NCI-H1417 (cell line): ENCODE measurements at regions not wholly inside any gene's neighbourhood (a gene's known extent, or its start where the extent isn't known, plus 50 kb on each side); places are given as distances from the start of the nearest gene placed in this dataset.
A peak's percentile ranks its signal among the peaks of the same experiment; 100 is the strongest.

Experiments used
- DNase-seq, 3 experiments: peaks; one replicate each; lab custom pipeline; 2025; lab: John Stamatoyannopoulos, UW

DNA sequence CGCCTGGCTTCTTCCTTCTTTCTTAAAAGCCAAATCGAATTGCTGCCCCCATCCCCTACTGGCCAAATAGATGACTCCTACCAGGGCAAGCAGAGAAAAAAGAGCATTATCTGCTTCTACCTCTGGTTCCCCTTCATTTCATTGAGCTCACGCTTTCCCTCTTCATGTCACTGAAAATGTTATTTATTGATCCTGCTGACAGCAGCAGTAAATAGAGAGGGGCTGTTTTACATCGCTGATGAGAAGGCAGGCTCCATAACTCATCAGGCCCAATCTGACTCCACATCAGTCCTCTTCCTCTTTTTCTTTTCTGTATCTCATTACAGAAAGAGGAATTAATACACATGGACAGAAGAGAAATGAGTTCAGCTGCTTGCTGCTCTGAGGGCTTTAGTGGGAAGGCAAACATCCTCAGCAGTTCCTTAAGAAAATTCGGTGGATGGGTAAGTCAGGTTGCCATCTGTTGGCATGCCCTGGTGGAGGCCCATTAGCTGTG, 904.1 kb downstream of the KCNMA1 start:
- DNase-seq = no peak

DNA sequence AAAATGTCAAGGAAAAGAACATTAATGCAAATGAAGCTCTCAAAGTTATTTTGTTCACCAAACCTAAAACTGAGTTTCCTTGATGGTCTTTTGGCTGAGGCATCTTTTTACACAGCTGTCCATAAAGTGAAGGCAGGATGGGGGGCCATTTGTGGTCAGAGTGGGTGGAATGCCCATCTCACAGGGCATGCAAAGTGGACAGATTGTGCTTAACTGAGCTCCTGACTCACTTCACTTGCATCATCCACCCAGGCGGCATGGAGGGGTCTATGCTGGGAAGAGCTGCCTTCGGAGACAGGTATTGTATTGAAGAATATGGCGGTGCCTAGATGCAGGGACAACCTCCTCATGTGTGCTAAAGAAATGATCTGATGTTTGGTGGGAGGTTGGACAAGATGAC, 905.3 kb downstream of the KCNMA1 start:
- DNase-seq = no peak

DNA sequence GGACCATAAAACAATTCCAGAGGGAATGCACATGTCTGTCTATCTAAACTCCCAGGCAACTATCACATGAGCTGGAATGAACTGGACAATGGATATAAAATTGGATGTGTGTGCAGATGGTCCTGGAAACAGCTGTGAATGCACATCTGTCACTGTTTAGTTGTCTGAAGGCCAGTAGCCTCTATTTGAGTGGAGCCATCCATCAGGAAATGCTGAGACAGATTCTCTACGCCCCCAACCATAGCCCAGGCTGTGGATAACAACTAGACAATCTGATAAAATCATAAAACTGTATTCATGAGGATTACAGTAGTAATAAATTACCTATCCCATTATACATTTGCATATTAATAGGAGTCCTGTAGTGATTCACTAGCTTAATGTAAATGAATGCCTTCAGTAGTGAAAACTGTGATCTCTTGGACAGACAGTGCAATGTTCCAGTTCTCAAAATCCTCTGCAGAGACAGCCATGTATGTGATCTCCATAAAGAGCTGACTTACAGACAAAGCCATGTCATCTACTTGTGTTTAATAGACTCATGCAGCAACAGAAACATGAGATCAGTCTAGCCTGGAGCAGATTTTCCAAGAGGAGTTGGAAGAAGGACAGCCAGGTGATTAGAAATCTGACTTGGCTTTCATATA, 907.6 kb downstream of the KCNMA1 start:
- DNase-seq = no peak

DNA sequence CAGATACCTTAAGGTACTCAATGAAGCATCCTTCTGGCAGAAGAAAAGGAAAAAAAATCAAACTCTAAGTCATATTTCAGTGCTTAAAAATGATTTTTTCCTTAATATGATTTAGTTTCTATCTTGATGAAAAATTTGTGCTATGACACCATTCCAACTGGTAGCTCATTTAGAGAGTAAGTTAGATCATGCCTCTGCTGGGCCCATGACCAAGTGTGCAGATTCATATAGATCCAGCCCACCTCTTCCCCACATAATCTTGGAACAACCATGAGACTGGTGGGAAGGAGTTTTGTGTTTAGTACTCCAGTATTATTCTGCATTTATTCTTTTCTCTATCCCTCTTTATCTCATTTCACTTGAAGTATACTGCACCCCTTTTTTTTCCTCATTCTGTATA, 908.3 kb downstream of the KCNMA1 start:
- no peak for DNase-seq

DNA sequence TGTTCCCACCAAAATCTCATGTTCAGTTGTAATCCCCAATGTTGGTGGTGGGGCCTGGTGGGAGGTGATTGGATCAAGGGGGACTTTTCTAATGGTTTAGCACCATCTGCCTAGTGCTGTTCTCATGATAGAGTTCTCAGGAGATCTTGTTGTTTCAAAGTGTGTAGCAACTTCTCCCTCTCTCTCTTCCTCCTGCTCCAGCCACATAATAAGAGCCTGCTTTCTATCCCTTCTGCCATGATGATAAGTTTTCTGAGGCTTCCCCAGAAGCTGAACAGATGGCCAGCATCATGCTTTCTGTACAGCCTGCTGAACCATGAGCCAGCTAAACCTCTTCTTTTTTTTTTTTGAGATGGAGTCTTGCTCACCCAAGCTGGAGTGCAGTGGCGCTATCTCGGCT, 910.6 kb downstream of the KCNMA1 start:
- no peak for DNase-seq

DNA sequence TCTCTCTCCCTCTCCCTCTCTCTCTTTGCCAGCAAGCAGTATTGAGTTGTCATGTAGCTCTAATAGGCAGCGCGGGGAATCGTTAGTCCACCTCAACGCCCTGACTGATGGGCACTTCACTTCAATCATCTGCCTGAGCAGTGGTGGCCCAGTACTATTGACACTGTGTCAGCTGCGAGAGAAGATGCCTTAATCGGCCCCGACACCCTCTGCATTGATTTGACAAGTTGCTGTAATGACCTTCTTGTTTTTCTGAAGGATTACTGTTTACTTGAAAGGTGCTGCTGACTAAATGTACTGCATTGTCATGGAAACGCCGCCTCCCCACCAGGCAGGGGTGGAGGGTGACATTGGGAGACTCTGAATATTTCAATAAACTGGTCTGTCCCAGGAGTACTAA, 913.8 kb downstream of the KCNMA1 start:
- DNase-seq = peak in 2 of 3 experiments; percentile 23 to 71

DNA sequence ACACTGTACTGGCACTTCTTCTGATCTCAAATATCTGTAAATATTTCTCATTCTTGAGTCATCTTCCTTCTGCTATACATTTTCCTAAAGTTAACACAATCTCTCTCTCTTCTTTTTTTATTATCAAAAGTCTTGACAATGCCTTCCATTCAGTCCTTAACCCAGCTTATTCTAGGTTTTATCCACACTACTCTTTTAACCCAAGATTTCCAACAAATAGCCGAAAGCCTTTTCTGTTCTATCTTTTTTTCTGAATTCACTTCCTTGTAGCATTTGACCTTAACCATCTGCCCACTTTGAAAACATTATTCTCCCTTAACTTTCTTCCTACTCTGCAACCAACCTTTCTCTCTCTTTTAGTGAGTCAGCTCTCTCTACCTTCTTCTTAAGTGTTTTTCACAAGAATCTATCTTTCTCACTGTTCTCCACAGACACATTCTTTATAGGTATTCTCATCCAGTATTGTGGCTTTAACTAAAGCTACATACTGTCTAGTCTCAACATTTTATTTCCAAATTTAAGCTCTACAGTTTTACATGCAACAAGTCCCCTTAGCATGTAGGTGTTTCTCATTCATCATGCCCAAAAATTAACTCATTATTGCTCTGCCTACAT, 915.6 kb downstream of the KCNMA1 start:
- DNase-seq = no peak

DNA sequence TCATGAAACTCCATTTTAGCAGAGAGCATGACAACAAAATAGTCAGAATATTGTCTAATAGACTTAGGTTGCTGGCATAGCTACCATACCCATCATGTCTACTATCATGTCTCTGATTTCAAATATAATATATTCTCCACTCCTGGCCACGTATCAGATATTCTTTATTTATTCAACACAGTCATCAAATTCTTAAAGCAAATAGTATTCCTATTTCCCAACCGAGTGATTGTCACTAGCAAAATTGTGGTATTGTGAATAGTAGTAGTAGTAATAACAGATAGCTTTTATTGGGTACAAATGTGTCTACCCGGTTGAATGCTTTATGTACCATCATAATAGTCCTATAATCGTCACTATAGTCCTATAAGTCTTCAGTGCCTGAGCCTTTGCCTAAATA, 918.6 kb downstream of the KCNMA1 start:
- DNase-seq = no peak

DNA sequence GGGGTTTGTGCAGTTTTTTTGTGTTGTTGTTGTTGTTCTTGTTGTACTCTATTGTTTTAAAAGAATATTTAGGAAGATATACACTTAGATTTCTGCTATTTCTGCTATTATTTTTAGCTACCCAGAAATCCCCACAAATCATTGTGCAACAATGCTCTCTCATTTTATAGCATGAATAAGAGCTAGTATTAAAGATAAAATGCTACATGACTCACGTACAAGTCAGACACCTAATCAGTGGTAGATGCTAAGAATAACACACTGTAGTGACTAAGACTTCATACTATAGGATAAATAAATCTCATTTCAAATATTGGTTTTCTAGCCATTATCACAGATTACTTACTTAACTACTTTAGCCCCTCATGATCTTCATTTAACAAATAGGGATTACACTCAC, 920.5 kb downstream of the KCNMA1 start:
- no peak for DNase-seq

DNA sequence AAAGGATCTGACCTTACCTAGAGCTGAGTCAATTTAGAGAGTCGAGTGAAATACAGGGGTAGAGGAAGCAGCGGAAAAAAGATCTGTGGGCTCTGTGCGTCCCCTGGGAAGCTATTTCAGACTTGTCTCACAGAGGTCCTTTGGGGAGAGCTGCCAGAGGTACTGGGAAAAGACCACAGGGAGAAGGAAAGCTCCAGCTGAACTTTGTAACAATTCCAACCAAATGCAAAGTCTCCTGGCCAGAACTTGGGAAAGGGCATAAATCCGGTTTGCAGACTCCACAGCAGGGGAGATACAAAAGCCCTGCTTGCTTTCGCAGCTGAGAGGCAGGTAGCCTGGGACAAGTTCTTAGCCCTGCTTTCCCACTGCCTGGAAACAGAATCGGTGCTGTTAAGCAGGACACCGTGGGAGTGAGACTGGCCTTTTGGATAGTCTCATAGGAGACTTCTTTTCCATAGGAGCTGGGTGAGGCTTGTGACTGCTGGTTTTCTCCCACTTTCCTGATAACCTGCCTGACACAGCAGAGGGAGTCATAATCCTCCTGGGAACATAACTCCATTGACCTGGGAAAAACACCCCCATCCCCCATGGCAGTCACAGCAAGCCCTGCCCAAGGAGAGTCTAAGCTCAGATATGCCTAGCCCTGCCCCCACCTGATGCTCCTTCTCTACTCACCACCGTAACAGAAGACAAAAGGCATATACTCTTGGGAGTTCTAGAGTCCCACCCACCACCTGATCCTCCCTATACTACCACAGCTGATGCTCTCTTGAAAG, 926.2 kb downstream of the KCNMA1 start:
- peak in 1 of 3 experiments; percentile 63 for DNase-seq

DNA sequence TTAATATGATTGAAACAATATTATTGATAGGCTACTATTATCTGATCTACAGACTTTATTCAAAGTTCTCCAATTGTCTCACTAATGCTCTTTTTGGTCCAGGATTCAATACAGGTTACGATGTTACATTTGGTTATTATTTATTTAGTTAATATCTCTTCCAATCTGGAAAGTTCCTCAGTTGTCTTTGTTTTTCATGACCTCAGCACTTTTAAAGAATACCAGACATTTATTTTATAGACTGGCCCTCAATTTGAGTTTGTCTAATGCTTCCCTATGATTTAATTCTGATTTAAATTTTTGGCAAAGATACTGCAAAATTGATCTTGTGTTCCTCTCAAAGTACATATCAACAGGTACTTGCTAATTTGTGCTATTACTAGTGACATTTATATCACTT, 937.4 kb downstream of the KCNMA1 start:
- no peak for DNase-seq

DNA sequence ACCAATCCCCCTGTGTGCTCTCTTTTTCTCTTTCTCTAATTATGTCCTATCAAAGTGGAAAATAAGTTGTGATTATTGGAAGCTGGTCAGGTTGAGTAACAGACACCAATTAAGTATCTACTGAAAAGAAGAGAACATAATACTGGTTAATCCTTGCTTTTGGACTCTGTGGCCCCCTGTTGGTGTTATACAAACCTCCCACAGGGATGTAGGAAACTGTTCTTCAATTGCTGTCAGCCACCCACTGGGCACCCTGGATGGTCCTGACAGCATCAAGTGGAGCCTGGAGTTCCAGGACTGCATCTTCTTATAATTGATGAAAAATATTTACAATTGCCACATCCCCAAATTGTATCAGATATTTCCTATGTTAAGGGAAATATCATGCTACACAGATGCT, 939.7 kb downstream of the KCNMA1 start:
- DNase-seq = peak in 1 of 3 experiments; percentile 21

DNA sequence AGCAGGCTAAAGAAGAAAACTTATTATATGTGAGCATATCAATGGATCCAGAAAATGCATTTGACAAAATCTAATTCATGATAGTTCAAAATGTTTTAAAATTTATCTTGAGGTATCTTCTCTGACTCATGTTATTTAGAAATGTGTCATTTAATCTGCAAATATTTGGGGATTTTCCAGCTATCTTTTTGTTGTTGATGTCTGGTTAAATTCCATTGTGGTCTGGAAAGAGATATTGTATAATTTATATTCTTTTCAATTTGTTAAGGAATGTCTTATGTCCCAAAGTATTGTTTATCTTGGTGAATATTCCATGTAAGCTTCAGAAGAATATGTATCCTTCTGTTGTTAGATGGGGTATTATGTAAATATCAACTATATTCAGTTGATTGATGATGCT, 942.5 kb downstream of the KCNMA1 start:
- no peak for DNase-seq

DNA sequence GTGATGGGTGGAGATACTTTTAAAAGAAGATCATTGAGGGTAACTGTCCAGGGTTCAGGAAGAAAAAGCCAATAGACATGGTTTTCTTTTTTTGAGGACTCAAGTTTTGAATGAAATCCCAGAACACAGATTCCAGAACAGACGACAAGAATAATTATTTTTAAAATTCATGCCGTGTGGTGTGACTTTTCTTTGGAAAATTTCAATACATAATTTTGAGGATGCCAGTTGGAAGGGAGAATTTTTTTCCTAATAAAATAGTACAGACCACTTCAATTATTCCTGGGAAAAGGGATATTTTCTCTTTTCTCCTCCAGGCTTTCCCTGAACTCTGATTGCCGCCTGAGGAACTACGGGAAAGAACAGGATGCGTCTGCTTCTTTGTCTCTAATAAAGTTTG, 951.4 kb downstream of the KCNMA1 start:
- no peak for DNase-seq

DNA sequence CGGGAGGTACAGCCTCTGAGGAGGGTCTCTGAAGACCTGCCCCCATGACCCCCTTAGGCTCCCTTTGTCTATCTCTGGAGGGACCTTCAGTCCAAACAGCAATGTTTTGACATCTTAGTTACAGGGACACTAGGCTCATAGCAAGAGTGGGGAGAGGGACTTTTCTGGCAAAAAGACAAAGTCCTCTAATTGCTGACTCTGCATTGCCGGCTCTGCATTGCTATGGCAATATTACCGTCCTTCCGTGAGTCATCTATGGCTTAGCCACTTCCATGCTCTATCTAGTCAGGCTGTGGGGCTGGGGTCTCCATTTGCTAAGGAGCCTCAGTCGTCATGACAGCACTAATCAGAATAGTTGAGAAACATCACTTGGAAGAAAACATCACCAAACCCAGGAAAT, 952.6 kb downstream of the KCNMA1 start:
- no peak for DNase-seq

DNA sequence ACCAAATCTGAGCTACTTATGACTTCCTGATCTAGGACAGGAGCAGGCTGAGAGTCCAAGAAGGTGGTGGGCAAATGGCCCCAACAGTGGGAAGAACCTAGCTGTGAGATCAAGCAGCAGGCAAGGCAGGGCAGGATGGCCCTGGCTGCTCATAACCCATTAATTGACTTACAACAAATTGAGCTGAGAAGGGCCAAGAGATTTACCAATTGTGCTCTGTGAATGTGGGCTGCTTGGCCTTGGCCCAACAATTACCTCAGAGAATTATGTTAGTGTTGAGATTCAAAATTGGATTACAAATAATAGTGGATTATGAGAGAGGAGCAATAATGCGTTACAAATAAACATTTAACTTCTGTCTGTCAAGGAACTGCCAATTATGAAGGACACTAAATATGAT, 956.5 kb downstream of the KCNMA1 start:
- no peak for DNase-seq

DNA sequence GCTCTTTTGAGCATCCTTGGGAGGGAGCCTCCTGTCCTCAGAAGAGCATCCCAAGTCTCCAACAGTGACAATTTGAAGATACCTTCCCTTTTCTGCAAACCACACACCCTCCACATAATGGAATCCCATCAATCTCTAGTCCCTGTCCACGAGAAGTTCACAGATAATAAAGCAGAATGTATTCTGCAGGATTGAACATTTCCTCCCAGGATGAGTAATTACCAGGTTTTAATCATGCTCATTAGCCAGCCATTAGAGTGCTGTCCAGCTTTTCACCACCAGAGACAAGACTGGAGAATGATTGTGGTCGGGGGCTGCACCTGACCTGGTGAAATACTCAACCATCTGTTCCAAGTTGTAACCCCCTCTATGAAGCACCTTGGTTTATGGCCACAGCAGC, 958.6 kb downstream of the KCNMA1 start:
- no peak for DNase-seq

DNA sequence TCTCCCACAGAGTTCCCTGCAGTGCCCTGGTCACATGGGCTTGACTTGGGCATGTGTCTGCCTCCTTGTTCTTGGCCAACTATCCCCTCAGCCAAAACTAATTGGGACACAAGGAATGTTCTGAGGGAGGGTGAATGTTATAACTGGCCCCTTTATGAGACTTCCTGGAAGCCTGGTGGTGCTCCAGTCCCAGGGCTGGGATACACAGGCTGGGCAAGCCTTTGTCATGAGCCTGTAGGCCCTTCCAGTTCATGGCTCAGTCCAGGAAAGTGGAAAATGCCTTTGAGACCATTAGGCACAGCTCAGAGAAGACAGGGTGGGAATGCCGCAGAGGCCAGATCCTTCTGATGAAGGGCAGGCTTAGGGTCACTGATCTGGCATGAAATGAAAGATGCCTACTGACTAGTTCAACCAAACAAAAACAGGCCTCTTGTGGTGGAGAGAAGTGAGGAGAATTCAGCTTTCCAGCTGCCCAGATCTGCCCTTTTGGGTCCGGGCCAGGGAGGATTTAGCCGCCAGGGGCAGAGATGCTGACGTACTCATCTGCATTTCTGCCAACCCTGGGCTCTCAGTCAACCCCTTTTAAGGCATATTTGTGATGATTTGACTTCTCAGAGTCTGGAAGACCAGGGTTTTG, 961.5 kb downstream of the KCNMA1 start:
- no peak for DNase-seq

DNA sequence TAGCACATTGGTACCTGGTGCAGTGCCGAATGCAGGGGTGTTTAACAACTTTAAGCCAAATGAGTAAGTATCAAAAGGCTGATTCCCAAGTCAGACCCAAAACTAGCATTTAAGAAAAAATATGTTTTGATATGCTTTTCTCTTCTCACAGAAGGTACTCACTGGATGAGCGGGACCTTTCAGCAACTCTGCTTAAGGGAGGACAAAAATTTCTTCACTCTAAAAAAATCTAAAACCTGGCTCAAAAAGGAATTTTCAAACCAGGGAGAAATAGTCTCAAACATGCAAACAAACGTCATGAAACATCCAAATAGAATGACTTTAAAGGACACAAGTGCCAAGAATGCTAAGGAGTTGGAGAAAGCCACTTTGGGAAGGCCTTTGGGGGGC, 962.1 kb downstream of the KCNMA1 start:
- no peak for DNase-seq

DNA sequence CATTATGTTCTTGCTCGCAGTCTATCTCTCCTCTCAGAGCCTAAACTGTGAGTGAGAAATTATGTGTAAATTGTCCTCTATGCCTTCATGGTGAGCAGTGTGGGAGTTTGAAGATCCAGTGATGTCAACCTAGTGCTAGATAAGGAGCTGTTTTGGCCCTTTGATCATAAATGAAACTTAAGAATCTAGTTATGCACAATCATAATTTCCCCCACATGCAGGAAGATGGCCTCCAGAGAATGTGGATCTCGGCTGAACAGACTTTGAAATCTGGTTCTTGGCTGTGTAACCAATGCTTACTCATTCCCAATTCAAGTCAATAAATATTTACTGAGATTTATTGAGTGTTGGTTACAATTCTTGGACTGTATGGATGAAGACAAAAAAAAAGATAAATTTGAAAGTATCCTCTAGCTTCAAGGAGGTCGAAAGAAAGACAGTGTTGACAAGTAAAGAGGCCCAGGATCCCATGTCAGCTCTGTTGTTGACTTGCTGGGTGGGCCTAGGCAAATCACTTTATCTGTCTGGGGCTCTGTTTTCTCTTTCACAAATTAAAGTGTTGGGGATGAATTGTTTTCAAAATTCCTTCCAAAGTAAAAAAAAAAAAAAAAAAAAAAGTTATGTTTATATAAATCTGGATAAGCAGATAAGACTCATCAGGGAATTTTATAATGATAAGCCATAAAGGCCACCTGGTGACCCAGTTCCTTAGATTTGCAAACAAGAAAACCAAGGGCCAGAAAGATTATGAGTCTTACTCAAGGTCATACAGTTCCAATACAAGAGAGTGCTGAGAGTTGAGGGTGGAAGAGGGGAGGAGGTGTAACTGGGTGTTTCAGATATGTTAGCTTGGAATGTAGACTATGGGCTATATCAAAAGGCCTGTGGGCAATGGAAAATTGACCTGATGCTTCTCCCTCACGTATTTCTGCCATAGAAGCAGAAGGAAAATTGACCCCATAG, 969.9 kb downstream of the KCNMA1 start:
- DNase-seq = no peak

DNA sequence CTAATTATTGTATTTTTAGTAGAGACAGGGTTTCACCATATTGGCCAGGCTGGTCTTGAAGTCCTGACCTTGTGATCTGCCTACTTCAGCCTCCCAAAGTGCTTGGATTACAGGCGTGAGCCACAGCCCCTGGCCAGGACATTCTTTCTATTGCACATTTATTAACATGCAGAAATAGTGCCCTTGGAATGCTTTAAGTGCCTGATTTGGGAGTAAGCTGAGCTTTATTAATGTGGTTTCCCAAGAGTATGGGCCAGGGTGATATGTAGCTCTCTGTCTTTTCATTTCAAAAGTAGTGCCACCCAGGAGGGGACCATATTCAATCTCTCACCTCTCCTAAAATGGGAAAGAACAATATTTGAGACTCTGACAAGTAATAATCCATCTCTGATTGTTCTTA, 970.7 kb downstream of the KCNMA1 start:
- DNase-seq = no peak

DNA sequence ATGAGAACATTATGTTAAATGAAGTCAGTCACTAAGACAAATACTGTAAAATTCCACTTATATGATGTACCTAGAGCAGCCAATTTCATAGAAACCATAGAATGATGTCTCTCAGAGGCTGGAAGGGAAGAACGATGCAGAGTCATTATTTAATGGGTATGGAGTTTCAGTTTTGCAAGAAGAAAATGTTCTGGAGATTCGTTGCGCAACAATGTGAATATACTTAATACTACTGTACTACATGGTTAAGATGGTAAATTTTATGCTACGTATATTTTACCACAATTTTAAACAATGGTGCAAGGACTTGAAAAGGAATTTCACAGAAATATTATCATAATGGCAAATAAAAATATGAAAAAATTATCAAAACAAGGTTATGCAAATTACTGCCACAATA, 972.6 kb downstream of the KCNMA1 start:
- no peak for DNase-seq
